Common myeloid progenitor, CD34-positive (primary cell): ENCODE measurements at regions not wholly inside any gene's neighbourhood (a gene's known extent, or its start where the extent isn't known, plus 50 kb on each side); places are given as distances from the start of the nearest gene placed in this dataset.

Experiments used
- CTCF ChIA-PET: fragments of 350-600 bp; sonication (Branson Sonifier 250); formaldehyde crosslinking; loops from one replicate; lab custom pipeline; 2021; ENCODE audit warnings: antibody characterized with exemption; lab: Charles Lee
- POLR2A ChIA-PET: fragments of 350-600 bp; sonication (Branson Sonifier 250); formaldehyde crosslinking; loops from one replicate; lab custom pipeline; 2021; ENCODE audit warnings: antibody characterized with exemption; lab: Charles Lee
- DNase-seq, 3 donors: peaks; one replicate each; pipeline versions ENCODE4 v3.0.0 to v3.0.0-alpha.2; 2013
- H3K27ac ChIP-seq, 2 experiments: 1 replicate in 1 of 2; 2 replicates in 1 of 2; pipeline ENCODE4 v1.7.0; 2013; ENCODE audit warnings: inconsistent platforms in 2 of 2, low read length in 2 of 2, mild to moderate bottlenecking in 2 of 2, low read depth in 1 of 2, moderate library complexity in 1 of 2; ENCODE audit not compliant: severe bottlenecking in 2 of 2, insufficient read depth in 1 of 2, poor library complexity in 1 of 2
- H3K27me3 ChIP-seq, 5 experiments: replicated peaks in 2 of 5; 1 replicate in 3 of 5; 2 replicates in 2 of 5; pipeline versions ENCODE4 v1.6.1 to v1.7.0; 2013; ENCODE audit warnings: low read length in 4 of 5, mild to moderate bottlenecking in 2 of 5, moderate library complexity in 2 of 5, inconsistent platforms in 1 of 5; ENCODE audit not compliant: insufficient read depth in 5 of 5, control insufficient read depth in 4 of 5
- H3K36me3 ChIP-seq, 4 experiments: 1 replicate in 2 of 4; 2 replicates in 2 of 4; pipeline versions ENCODE4 v1.6.1 to v1.7.0; 2013; ENCODE audit warnings: low read length in 3 of 4, control low read depth in 1 of 4, mild to moderate bottlenecking in 1 of 4; ENCODE audit not compliant: control insufficient read depth in 4 of 4, insufficient read depth in 4 of 4
- H3K4me1 ChIP-seq, 4 experiments: 1 replicate in 3 of 4; 2 replicates in 1 of 4; pipeline versions ENCODE4 v1.6.1 to v1.7.1; 2013; ENCODE audit warnings: low read length in 3 of 4, mild to moderate bottlenecking in 3 of 4, control low read depth in 1 of 4, inconsistent platforms in 1 of 4, moderate library complexity in 1 of 4; ENCODE audit not compliant: control insufficient read depth in 4 of 4, insufficient read depth in 4 of 4; ENCODE audit errors: control extremely low read depth in 1 of 4
- H3K4me3 ChIP-seq, 7 experiments: 1 replicate in 4 of 7; 2 replicates in 3 of 7; pipeline versions ENCODE4 v1.5.1 to v1.7.0; 2013; ENCODE audit warnings: mild to moderate bottlenecking in 7 of 7, low read length in 6 of 7, moderate library complexity in 6 of 7, inconsistent platforms in 2 of 7, low read depth in 2 of 7, control low read depth in 1 of 7; ENCODE audit not compliant: insufficient read depth in 4 of 7, control insufficient read depth in 1 of 7; ENCODE audit errors: extremely low read depth in 1 of 7
- H3K9me3 ChIP-seq, 5 experiments: 1 replicate in 4 of 5; 2 replicates in 1 of 5; pipeline versions ENCODE4 v1.6.1 to v1.7.1; 2013; ENCODE audit warnings: low read length in 4 of 5, mild to moderate bottlenecking in 2 of 5, inconsistent platforms in 1 of 5, low read depth in 1 of 5, moderate library complexity in 1 of 5; ENCODE audit not compliant: control insufficient read depth in 4 of 5, insufficient read depth in 2 of 5; ENCODE audit errors: control extremely low read depth in 1 of 5
- WGBS: methylation state at CpG from one replicate; pipeline ENCODE4 v1.1.5; 2013; ENCODE audit not compliant: insufficient coverage; 5-methylcytosine and 5-hydroxymethylcytosine counted together

- WGBS: 89% methylated on average over 3 of the region's 4 CpGs
Measured at GRCh38 chr9:116032683-116033440, 120.7 kb upstream of the PAPPA start.

GRCh38 chr9:116039312-116039711 lies 114.3 kb upstream of the PAPPA start:
- WGBS: no CpG with 5 or more reads among the region's 1 CpG
- no peaks in the 10 kb centered on the region for H3K4me1 ChIP-seq
- no peak for DNase-seq
- POLR2A ChIA-PET: no interaction called here
- no peaks in the 10 kb centered on the region for H3K27me3 ChIP-seq
- CTCF ChIA-PET: no interaction called here
- H3K27ac ChIP-seq: no peak overlapping the region
- no peaks in the 10 kb centered on the region for H3K9me3 ChIP-seq
- no peak overlapping the region for H3K4me3 ChIP-seq
- no peaks in the 10 kb centered on the region for H3K36me3 ChIP-seq

More at GRCh38 chr9:116032683-116033440, 120.7 kb upstream of the PAPPA start:
- H3K36me3 ChIP-seq: no peaks in the 10 kb centered on the region
- no peak overlapping the region for H3K27ac ChIP-seq
- no peak overlapping the region for H3K4me3 ChIP-seq
- H3K27me3 ChIP-seq: no peaks in the 10 kb centered on the region
- H3K9me3 ChIP-seq: peaks cover 0 to 6% (median 1%) of the 10 kb centered on the region in 5 experiments
- ChIA-PET POLR2A (no interaction called here), CTCF (interaction anchor here (1.4 kb wide), 1 partner anchor 12 kb away, joined by 3 read pairs; no protein-coding TSS in a partner anchor)
- no peaks in the 10 kb centered on the region for H3K4me1 ChIP-seq
- no peak for DNase-seq

GRCh38 chr9:116039893-116040292 lies 113.7 kb upstream of the PAPPA start:
- DNase-seq: no peak
- ChIA-PET POLR2A (no interaction called here), CTCF (no interaction called here)
- H3K27me3 ChIP-seq: no peaks in the 10 kb centered on the region
- H3K27ac ChIP-seq: no peak overlapping the region
- no peaks in the 10 kb centered on the region for H3K36me3 ChIP-seq
- peaks cover 0 to 2% (median 0%) of the 10 kb centered on the region in 5 experiments for H3K9me3 ChIP-seq
- no peak overlapping the region for H3K4me3 ChIP-seq
- H3K4me1 ChIP-seq: no peaks in the 10 kb centered on the region

GRCh38 chr9:116042321-116042720 lies 111.3 kb upstream of the PAPPA start:
- Histone ChIP-seq H3K9me3 (peaks cover 0 to 4% (median 0%) of the 10 kb centered on the region in 5 experiments), H3K4me3 (no peak overlapping the region), H3K27me3 (no peaks in the 10 kb centered on the region), H3K27ac (no peak overlapping the region), H3K4me1 (no peaks in the 10 kb centered on the region), H3K36me3 (no peaks in the 10 kb centered on the region)
- ChIA-PET POLR2A (no interaction called here), CTCF (no interaction called here)
- WGBS: no CpG with 5 or more reads among the region's 2 CpGs
- no peak for DNase-seq

GRCh38 chr9:116045083-116045482 lies 108.5 kb upstream of the PAPPA start:
- no peaks in the 10 kb centered on the region for H3K36me3 ChIP-seq
- no peaks in the 10 kb centered on the region for H3K4me1 ChIP-seq
- H3K27me3 ChIP-seq: no peaks in the 10 kb centered on the region
- no peak overlapping the region for H3K27ac ChIP-seq
- no peak for DNase-seq
- ChIA-PET POLR2A (no interaction called here), CTCF (no interaction called here)
- peaks cover 0 to 4% (median 0%) of the 10 kb centered on the region in 5 experiments for H3K9me3 ChIP-seq
- WGBS: no CpG with 5 or more reads among the region's 2 CpGs
- no peak overlapping the region for H3K4me3 ChIP-seq

- CTCF ChIA-PET: no interaction called here
- H3K4me3 ChIP-seq: no peak overlapping the region
- 67% methylated on average over 1 of the region's 2 CpGs for WGBS
- no peaks in the 10 kb centered on the region for H3K36me3 ChIP-seq
- POLR2A ChIA-PET: no interaction called here
- H3K27ac ChIP-seq: no peak overlapping the region
- no peaks in the 10 kb centered on the region for H3K27me3 ChIP-seq
- DNase-seq: no peak
- peaks cover 0 to 4% (median 0%) of the 10 kb centered on the region in 5 experiments for H3K9me3 ChIP-seq
- no peaks in the 10 kb centered on the region for H3K4me1 ChIP-seq
Measured at GRCh38 chr9:116048081-116048480, 105.5 kb upstream of the PAPPA start.

GRCh38 chr9:116049456-116049855 lies 104.1 kb upstream of the PAPPA start:
- Histone ChIP-seq H3K36me3 (no peaks in the 10 kb centered on the region), H3K27ac (no peak overlapping the region), H3K27me3 (no peaks in the 10 kb centered on the region), H3K9me3 (peaks cover 0 to 4% (median 0%) of the 10 kb centered on the region in 5 experiments), H3K4me3 (no peak overlapping the region), H3K4me1 (no peaks in the 10 kb centered on the region)
- POLR2A ChIA-PET: no interaction called here
- WGBS: 100% methylated on average over 1 of the region's 4 CpGs
- CTCF ChIA-PET: no interaction called here
- DNase-seq: no peak
